Astrocyte (in vitro differentiated cells and primary cell): ENCODE measurements at regions not wholly inside any gene's neighbourhood (a gene's known extent, or its start where the extent isn't known, plus 50 kb on each side); places are given as distances from the start of the nearest gene placed in this dataset.

ENCODE experiments used
- DNase-seq: peaks from one replicate; pipeline ENCODE4 v3.0.0-alpha.2; 2010; ENCODE audit warnings: low read depth
- FAIRE-seq: peaks from 2 replicates; lab custom pipeline; 2011; peaks lifted over from hg19 to GRCh38; lab: Jason Lieb, UNC
- H2AFZ ChIP-seq: 2 replicates; pipeline ENCODE4 v1.6.0; 2012; ENCODE audit warnings: low read depth, low read length, inconsistent platforms
- H3K27ac ChIP-seq: 2 replicates; pipeline ENCODE4 v1.5.1; 2011; ENCODE audit warnings: low read depth, low read length, inconsistent platforms
- H3K27me3 ChIP-seq: 2 replicates; pipeline ENCODE4 v1.6.0; 2011; ENCODE audit warnings: low read length, inconsistent platforms; ENCODE audit not compliant: insufficient read depth
- H3K36me3 ChIP-seq: 2 replicates; pipeline ENCODE4 v1.5.1; 2011; ENCODE audit warnings: low read length, inconsistent platforms; ENCODE audit not compliant: insufficient read depth
- H3K4me1 ChIP-seq: 2 replicates; pipeline ENCODE4 v1.5.1; 2011; ENCODE audit warnings: low read length, inconsistent platforms; ENCODE audit not compliant: insufficient read depth
- H3K4me2 ChIP-seq: 2 replicates; pipeline ENCODE4 v1.6.0; 2012; ENCODE audit warnings: low read length, inconsistent platforms
- H3K4me3 ChIP-seq: 2 replicates; pipeline ENCODE4 v1.5.1; 2011; ENCODE audit warnings: low read depth, mild to moderate bottlenecking, low read length, inconsistent platforms; ENCODE audit not compliant: insufficient read depth
- H3K79me2 ChIP-seq: 2 replicates; pipeline ENCODE4 v1.6.0; 2012; ENCODE audit warnings: mild to moderate bottlenecking, low read length, inconsistent platforms; ENCODE audit not compliant: insufficient read depth
- H3K9ac ChIP-seq: 2 replicates; pipeline ENCODE4 v1.6.0; 2012; ENCODE audit warnings: mild to moderate bottlenecking, low read length, inconsistent platforms
- H3K9me3 ChIP-seq: 2 replicates; pipeline ENCODE4 v1.5.1; 2012; ENCODE audit warnings: low read depth, mild to moderate bottlenecking, low read length, inconsistent platforms; ENCODE audit not compliant: insufficient read depth
- H4K20me1 ChIP-seq: 2 replicates; pipeline ENCODE4 v1.6.0; 2012; ENCODE audit warnings: low read length, inconsistent platforms; ENCODE audit not compliant: insufficient read depth
- H3K27ac Mint-ChIP-seq: one replicate; pipeline ENCODE4 v1.8.0; 2021; ENCODE audit warnings: mild to moderate bottlenecking, mixed read lengths; ENCODE audit not compliant: unreplicated experiment
- H3K27me3 Mint-ChIP-seq: one replicate; pipeline ENCODE4 v1.8.0; 2021; ENCODE audit warnings: low read depth, mixed read lengths; ENCODE audit not compliant: unreplicated experiment
- H3K36me3 Mint-ChIP-seq: one replicate; pipeline ENCODE4 v1.8.0; 2021; ENCODE audit warnings: low read depth, mixed read lengths; ENCODE audit not compliant: unreplicated experiment
- H3K4me1 Mint-ChIP-seq: one replicate; pipeline ENCODE4 v1.8.0; 2021; ENCODE audit warnings: low read depth, mixed read lengths; ENCODE audit not compliant: unreplicated experiment
- H3K4me3 Mint-ChIP-seq: one replicate; pipeline ENCODE4 v1.8.0; 2021; ENCODE audit warnings: mild to moderate bottlenecking, moderate library complexity, mixed read lengths; ENCODE audit not compliant: unreplicated experiment
- H3K9me3 Mint-ChIP-seq: one replicate; pipeline ENCODE4 v1.8.0; 2021; ENCODE audit warnings: mild to moderate bottlenecking, mixed read lengths; ENCODE audit not compliant: unreplicated experiment
- EZH2 ChIP-seq: IDR thresholded peaks from 2 replicates; pipeline ENCODE4 v1.6.1; 2012; ENCODE audit warnings: mild to moderate bottlenecking, low read length, inconsistent platforms; ENCODE audit not compliant: insufficient read depth
- TF ChIP-seq, protein P1 (sequence below): IDR thresholded peaks from 2 replicates; pipeline ENCODE4 v1.5.1; 2011; ENCODE audit warnings: low read depth, mild to moderate bottlenecking, inconsistent platforms, low read length, moderate library complexity; ENCODE audit not compliant: insufficient read depth

- DNase-seq (no peak), FAIRE-seq (no peak)
- Histone ChIP-seq H3K4me1 (peaks cover 46% of the 10 kb centered on the region), H3K4me2 (no peak overlapping the region), H3K79me2 (no peaks in the 10 kb centered on the region), H3K9ac (no peak overlapping the region), H3K9me3 (no peaks in the 10 kb centered on the region), H4K20me1 (no peaks in the 10 kb centered on the region), H3K27me3 (no peaks in the 10 kb centered on the region), H2AFZ (no peak overlapping the region), H3K27ac (no peak overlapping the region), H3K4me3 (no peak overlapping the region), H3K36me3 (no peaks in the 10 kb centered on the region)
- H3K36me3 Mint-ChIP-seq = peaks cover 10% of the 10 kb centered on the region
- H3K4me1 Mint-ChIP-seq = peaks cover 21% of the 10 kb centered on the region
- peaks cover 8% of the 10 kb centered on the region for H3K9me3 Mint-ChIP-seq
- H3K4me3 Mint-ChIP-seq = no peak overlapping the region
- H3K27ac Mint-ChIP-seq = no peak overlapping the region
- TF ChIP-seq EZH2 = no peak
- TF ChIP-seq, protein P1, sequence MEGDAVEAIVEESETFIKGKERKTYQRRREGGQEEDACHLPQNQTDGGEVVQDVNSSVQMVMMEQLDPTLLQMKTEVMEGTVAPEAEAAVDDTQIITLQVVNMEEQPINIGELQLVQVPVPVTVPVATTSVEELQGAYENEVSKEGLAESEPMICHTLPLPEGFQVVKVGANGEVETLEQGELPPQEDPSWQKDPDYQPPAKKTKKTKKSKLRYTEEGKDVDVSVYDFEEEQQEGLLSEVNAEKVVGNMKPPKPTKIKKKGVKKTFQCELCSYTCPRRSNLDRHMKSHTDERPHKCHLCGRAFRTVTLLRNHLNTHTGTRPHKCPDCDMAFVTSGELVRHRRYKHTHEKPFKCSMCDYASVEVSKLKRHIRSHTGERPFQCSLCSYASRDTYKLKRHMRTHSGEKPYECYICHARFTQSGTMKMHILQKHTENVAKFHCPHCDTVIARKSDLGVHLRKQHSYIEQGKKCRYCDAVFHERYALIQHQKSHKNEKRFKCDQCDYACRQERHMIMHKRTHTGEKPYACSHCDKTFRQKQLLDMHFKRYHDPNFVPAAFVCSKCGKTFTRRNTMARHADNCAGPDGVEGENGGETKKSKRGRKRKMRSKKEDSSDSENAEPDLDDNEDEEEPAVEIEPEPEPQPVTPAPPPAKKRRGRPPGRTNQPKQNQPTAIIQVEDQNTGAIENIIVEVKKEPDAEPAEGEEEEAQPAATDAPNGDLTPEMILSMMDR = no peak
- no peaks in the 10 kb centered on the region for H3K27me3 Mint-ChIP-seq
Observed at GRCh38 chr9:16025627-16026026, 472.8 kb downstream of the CCDC171 start.

GRCh38 chr9:16026886-16027285, 474.0 kb downstream of the CCDC171 start:
- H2AFZ ChIP-seq = no peak overlapping the region
- H3K36me3 ChIP-seq = no peaks in the 10 kb centered on the region
- Mint-ChIP-seq H3K4me3 (no peak overlapping the region), H3K4me1 (peaks cover 31% of the 10 kb centered on the region), H3K27ac (no peak overlapping the region), H3K9me3 (peaks cover 8% of the 10 kb centered on the region), H3K27me3 (no peaks in the 10 kb centered on the region), H3K36me3 (peaks cover 10% of the 10 kb centered on the region)
- no peaks in the 10 kb centered on the region for H3K79me2 ChIP-seq
- peaks cover 59% of the 10 kb centered on the region for H3K4me1 ChIP-seq
- no peaks in the 10 kb centered on the region for H4K20me1 ChIP-seq
- no peak overlapping the region for H3K27ac ChIP-seq
- DNase-seq (peak; percentile 69), FAIRE-seq (no peak)
- H3K9ac ChIP-seq = no peak overlapping the region
- TF ChIP-seq, protein P1 = no peak
- no peak for TF ChIP-seq EZH2
- no peak overlapping the region for H3K4me2 ChIP-seq
- no peaks in the 10 kb centered on the region for H3K27me3 ChIP-seq
- no peaks in the 10 kb centered on the region for H3K9me3 ChIP-seq
- no peak overlapping the region for H3K4me3 ChIP-seq

- H3K4me3 ChIP-seq = no peak overlapping the region
- no peaks in the 10 kb centered on the region for H3K9me3 ChIP-seq
- no peaks in the 10 kb centered on the region for H3K27me3 ChIP-seq
- H3K27ac ChIP-seq = peak overlapping the region; percentile 93
- H2AFZ ChIP-seq = no peak overlapping the region
- no peak overlapping the region for H3K4me2 ChIP-seq
- H3K4me1 ChIP-seq = peaks cover 59% of the 10 kb centered on the region
- Mint-ChIP-seq H3K4me1 (peaks cover 41% of the 10 kb centered on the region), H3K36me3 (peaks cover 7% of the 10 kb centered on the region), H3K27me3 (no peaks in the 10 kb centered on the region), H3K4me3 (no peak overlapping the region), H3K9me3 (peaks cover 9% of the 10 kb centered on the region), H3K27ac (peak overlapping the region; percentile 49)
- no peaks in the 10 kb centered on the region for H4K20me1 ChIP-seq
- TF ChIP-seq EZH2 = no peak
- TF ChIP-seq, protein P1 = no peak
- H3K79me2 ChIP-seq = no peaks in the 10 kb centered on the region
- H3K9ac ChIP-seq = no peak overlapping the region
- DNase-seq (no peak), FAIRE-seq (no peak)
- no peaks in the 10 kb centered on the region for H3K36me3 ChIP-seq
Observed at GRCh38 chr9:16028548-16028947, 475.7 kb downstream of the CCDC171 start.
